Large intestine (tissue), 3 donors: ENCODE measurements at regions not wholly inside any gene's neighbourhood (a gene's known extent, or its start where the extent isn't known, plus 50 kb on each side); places are given as distances from the start of the nearest gene placed in this dataset.

Source experiments
- DNase-seq, 2 donors: peaks; one replicate each; pipeline versions ENCODE4 v3.0.0 to v3.0.0-alpha.2; 2013
- H3K27ac ChIP-seq: one replicate; pipeline ENCODE4 v1.5.1; 2013; ENCODE audit warnings: low read length
- H3K27me3 ChIP-seq: 2 replicates; pipeline ENCODE4 v1.6.1; 2013; ENCODE audit warnings: low read length; ENCODE audit not compliant: control insufficient read depth, insufficient read depth
- H3K36me3 ChIP-seq: 2 replicates; pipeline ENCODE4 v1.6.1; 2013; ENCODE audit warnings: low read length; ENCODE audit not compliant: control insufficient read depth, insufficient read depth
- H3K4me1 ChIP-seq: one replicate; pipeline ENCODE4 v1.6.1; 2013; ENCODE audit warnings: low read length; ENCODE audit not compliant: control insufficient read depth, insufficient read depth
- H3K4me3 ChIP-seq: one replicate; pipeline ENCODE4 v1.5.1; 2013; ENCODE audit warnings: low read length
- H3K9me3 ChIP-seq: one replicate; pipeline ENCODE4 v1.6.1; 2013; ENCODE audit warnings: mild to moderate bottlenecking, low read depth, low read length, moderate library complexity; ENCODE audit not compliant: control insufficient read depth
- WGBS: methylation state at CpG from one replicate; pipeline ENCODE4 v1.1.5; 2013; ENCODE audit warnings: low lambda C conversion rate; ENCODE audit not compliant: insufficient coverage; 5-methylcytosine and 5-hydroxymethylcytosine counted together

GRCh38 chr1:13947658-13948057, 247.7 kb downstream of the PRDM2 start:
- no peaks in the 10 kb centered on the region for H3K36me3 ChIP-seq
- H3K27ac ChIP-seq = no peak overlapping the region
- H3K4me3 ChIP-seq = no peak overlapping the region
- no peaks in the 10 kb centered on the region for H3K4me1 ChIP-seq
- WGBS = 97% methylated on average over 4 of the region's 7 CpGs
- no peak for DNase-seq
- no peaks in the 10 kb centered on the region for H3K27me3 ChIP-seq
- no peaks in the 10 kb centered on the region for H3K9me3 ChIP-seq

GRCh38 chr1:13948396-13948795, 248.4 kb downstream of the PRDM2 start:
- no peaks in the 10 kb centered on the region for H3K9me3 ChIP-seq
- no peak overlapping the region for H3K4me3 ChIP-seq
- no peaks in the 10 kb centered on the region for H3K27me3 ChIP-seq
- H3K4me1 ChIP-seq = no peaks in the 10 kb centered on the region
- no peaks in the 10 kb centered on the region for H3K36me3 ChIP-seq
- no peak overlapping the region for H3K27ac ChIP-seq
- no CpG with 5 or more reads among the region's 5 CpGs for WGBS
- no peak for DNase-seq

- Histone ChIP-seq H3K27me3 (no peaks in the 10 kb centered on the region), H3K9me3 (no peaks in the 10 kb centered on the region), H3K4me3 (no peak overlapping the region), H3K27ac (no peak overlapping the region), H3K4me1 (no peaks in the 10 kb centered on the region), H3K36me3 (no peaks in the 10 kb centered on the region)
- WGBS = 60% methylated on average over 1 of the region's 6 CpGs
- no peak for DNase-seq
Observed at GRCh38 chr1:13948888-13949391, 249.0 kb downstream of the PRDM2 start.

GRCh38 chr1:13949546-13949945, 249.6 kb downstream of the PRDM2 start:
- Histone ChIP-seq H3K27me3 (no peaks in the 10 kb centered on the region), H3K36me3 (no peaks in the 10 kb centered on the region), H3K4me1 (no peaks in the 10 kb centered on the region), H3K4me3 (no peak overlapping the region), H3K9me3 (no peaks in the 10 kb centered on the region), H3K27ac (no peak overlapping the region)
- no CpG with 5 or more reads among the region's 4 CpGs for WGBS
- no peak for DNase-seq

- Histone ChIP-seq H3K36me3 (no peaks in the 10 kb centered on the region), H3K27ac (no peak overlapping the region)
Observed at GRCh38 chr1:13950637-13951036, 250.6 kb downstream of the PRDM2 start.

GRCh38 chr1:13951793-13952751, 252.1 kb downstream of the PRDM2 start:
- Histone ChIP-seq H3K27me3 (no peaks in the 10 kb centered on the region), H3K4me3 (no peak overlapping the region), H3K4me1 (no peaks in the 10 kb centered on the region), H3K9me3 (no peaks in the 10 kb centered on the region), H3K27ac (no peak overlapping the region), H3K36me3 (no peaks in the 10 kb centered on the region)
- WGBS = no CpG with 5 or more reads among the region's 4 CpGs
- DNase-seq = no peak

More at GRCh38 chr1:13950637-13951036, 250.6 kb downstream of the PRDM2 start:
- Histone ChIP-seq H3K9me3 (no peaks in the 10 kb centered on the region), H3K4me1 (no peaks in the 10 kb centered on the region), H3K4me3 (no peak overlapping the region), H3K27me3 (no peaks in the 10 kb centered on the region)
- DNase-seq = no peak
- 60% methylated on average over 1 of the region's 7 CpGs for WGBS

- WGBS = no CpG with 5 or more reads among the region's 5 CpGs
- Histone ChIP-seq H3K9me3 (no peaks in the 10 kb centered on the region), H3K27me3 (no peaks in the 10 kb centered on the region), H3K36me3 (no peaks in the 10 kb centered on the region), H3K4me1 (no peaks in the 10 kb centered on the region), H3K27ac (no peak overlapping the region), H3K4me3 (no peak overlapping the region)
- DNase-seq = no peak
Observed at GRCh38 chr1:13952985-13953384, 253.0 kb downstream of the PRDM2 start.

- Histone ChIP-seq H3K36me3 (no peaks in the 10 kb centered on the region), H3K4me1 (no peaks in the 10 kb centered on the region), H3K4me3 (no peak overlapping the region), H3K27me3 (no peaks in the 10 kb centered on the region), H3K9me3 (no peaks in the 10 kb centered on the region), H3K27ac (no peak overlapping the region)
- 57% methylated on average over 1 of the region's 4 CpGs for WGBS
- no peak for DNase-seq
Observed at GRCh38 chr1:13956393-13956792, 256.4 kb downstream of the PRDM2 start.

GRCh38 chr1:13960375-13960987, 260.5 kb downstream of the PRDM2 start:
- Histone ChIP-seq H3K9me3 (no peaks in the 10 kb centered on the region), H3K36me3 (no peaks in the 10 kb centered on the region), H3K27me3 (no peaks in the 10 kb centered on the region), H3K4me3 (no peak overlapping the region), H3K27ac (no peak overlapping the region), H3K4me1 (peaks cover 3% of the 10 kb centered on the region)
- DNase-seq = peak; percentile 40 to 48
- WGBS = 10% methylated on average over 2 of the region's 12 CpGs

GRCh38 chr1:13964768-13965167, 264.8 kb downstream of the PRDM2 start:
- H3K9me3 ChIP-seq = no peaks in the 10 kb centered on the region
- no peak for DNase-seq
- H3K27me3 ChIP-seq = no peaks in the 10 kb centered on the region
- H3K27ac ChIP-seq = no peak overlapping the region
- H3K36me3 ChIP-seq = no peaks in the 10 kb centered on the region
- H3K4me1 ChIP-seq = peaks cover 3% of the 10 kb centered on the region
- WGBS = 40% methylated on average over 1 of the region's 4 CpGs
- H3K4me3 ChIP-seq = no peak overlapping the region
